Suprapubic skin (tissue), 4 donors: ENCODE measurements at regions not wholly inside any gene's neighbourhood (a gene's known extent, or its start where the extent isn't known, plus 50 kb on each side); places are given as distances from the start of the nearest gene placed in this dataset.

Source experiments
- DNase-seq, 2 donors: peaks; one replicate each; pipeline ENCODE4 v3.0.0-alpha.2; 2019; ENCODE audit warnings: low spot score in 2 of 2
- H3K27ac ChIP-seq: fragments of 200-600 bp; sonication (generic); one replicate; pipeline ENCODE4 v1.5.1; 2019
- H3K27me3 ChIP-seq: fragments of 200-600 bp; sonication (generic); one replicate; pipeline ENCODE4 v1.5.1; 2019
- H3K36me3 ChIP-seq: fragments of 200-600 bp; sonication (generic); one replicate; pipeline ENCODE4 v1.5.1; 2019
- H3K4me1 ChIP-seq: fragments of 200-600 bp; sonication (generic); one replicate; pipeline ENCODE4 v1.5.1; 2019
- H3K4me3 ChIP-seq: fragments of 200-600 bp; sonication (generic); one replicate; pipeline ENCODE4 v1.5.1; 2019; ENCODE audit warnings: mild to moderate bottlenecking
- H3K9me3 ChIP-seq: fragments of 200-600 bp; sonication (generic); one replicate; pipeline ENCODE4 v1.5.1; 2019
- CTCF ChIP-seq, 2 donors: fragments of 200-600 bp in 1 of 2; fragments of 450-650 bp in 1 of 2; sonication (generic) in 1 of 2; IDR thresholded peaks; one replicate each; pipeline ENCODE4 v1.5.1; 2016 to 2019; ENCODE audit warnings: antibody characterized with exemption in 2 of 2, mild to moderate bottlenecking in 1 of 2, moderate library complexity in 1 of 2
- EP300 ChIP-seq: sonication (generic); formaldehyde crosslinking; IDR thresholded peaks from one replicate; pipeline ENCODE4 v1.6.1; 2017; ENCODE audit warnings: antibody characterized with exemption
- POLR2A ChIP-seq, 2 donors: fragments of 450-650 bp; IDR thresholded peaks; one replicate each; pipeline ENCODE4 v1.6.1; 2017; ENCODE audit warnings: antibody characterized with exemption in 2 of 2, mild to moderate bottlenecking in 2 of 2, moderate library complexity in 2 of 2
- POLR2AphosphoS5 ChIP-seq, 3 donors: sonication (generic); formaldehyde crosslinking; IDR thresholded peaks; one replicate each; pipeline ENCODE4 v1.6.1; 2017; ENCODE audit warnings: antibody characterized with exemption in 3 of 3
- WGBS: methylation state at CpG from one replicate; pipeline ENCODE4 v1.1.5; 2018; 5-methylcytosine and 5-hydroxymethylcytosine counted together

- DNase-seq, result no peak
- Histone ChIP-seq H3K27ac (no peak overlapping the region), H3K36me3 (no peaks in the 10 kb centered on the region)
Observed at GRCh38 chr13:23960566-23961156, 63.4 kb upstream of the C1QTNF9B start.

GRCh38 chr13:23963184-23963931, 66.1 kb upstream of the C1QTNF9B start:
- Histone ChIP-seq H3K4me1 (peaks cover 3% of the 10 kb centered on the region), H3K9me3 (no peaks in the 10 kb centered on the region), H3K36me3 (no peaks in the 10 kb centered on the region), H3K27ac (no peak overlapping the region), H3K27me3 (no peaks in the 10 kb centered on the region), H3K4me3 (no peak overlapping the region)
- DNase-seq, result no peak
- TF ChIP-seq POLR2AphosphoS5 (IDR thresholded peaks at IDR 0.05) (no peak), CTCF (IDR thresholded peaks at IDR 0.05) (no peak), EP300 (no peak), POLR2A (IDR thresholded peaks at IDR 0.05) (no peak)
- whole genome bisulfite sequencing, result 89% methylated on average over 7 of the region's 7 CpGs

More at GRCh38 chr13:23960566-23961156, 63.4 kb upstream of the C1QTNF9B start:
- no peaks in the 10 kb centered on the region for H3K27me3 ChIP-seq
- peak in 1 of 2 donors; percentile 49 for TF ChIP-seq CTCF (IDR thresholded peaks at IDR 0.05)
- TF ChIP-seq POLR2AphosphoS5 (IDR thresholded peaks at IDR 0.05), result no peak
- WGBS, result 80% methylated on average over 1 of the region's 1 CpG
- no peaks in the 10 kb centered on the region for H3K9me3 ChIP-seq
- no peak overlapping the region for H3K4me3 ChIP-seq
- H3K4me1 ChIP-seq, result peaks cover 9% of the 10 kb centered on the region

- Histone ChIP-seq H3K4me1 (peaks cover 3% of the 10 kb centered on the region), H3K4me3 (no peak overlapping the region), H3K27ac (no peak overlapping the region), H3K9me3 (no peaks in the 10 kb centered on the region), H3K27me3 (no peaks in the 10 kb centered on the region), H3K36me3 (no peaks in the 10 kb centered on the region)
- WGBS, result 68% methylated on average over 2 of the region's 2 CpGs
- no peak for DNase-seq
- TF ChIP-seq POLR2A (IDR thresholded peaks at IDR 0.05) (no peak), POLR2AphosphoS5 (IDR thresholded peaks at IDR 0.05) (no peak), CTCF (IDR thresholded peaks at IDR 0.05) (no peak), EP300 (no peak)
Observed at GRCh38 chr13:23963947-23964346, 66.6 kb upstream of the C1QTNF9B start.

- H3K27ac ChIP-seq, result no peak overlapping the region
- no peaks in the 10 kb centered on the region for H3K36me3 ChIP-seq
- no peak for TF ChIP-seq POLR2A (IDR thresholded peaks at IDR 0.05)
- TF ChIP-seq CTCF (IDR thresholded peaks at IDR 0.05), result no peak
- TF ChIP-seq POLR2AphosphoS5 (IDR thresholded peaks at IDR 0.05), result no peak
- no peaks in the 10 kb centered on the region for H3K9me3 ChIP-seq
- H3K27me3 ChIP-seq, result no peaks in the 10 kb centered on the region
- DNase-seq, result no peak
- no peak overlapping the region for H3K4me3 ChIP-seq
- WGBS, result 64% methylated on average over 5 of the region's 5 CpGs
- H3K4me1 ChIP-seq, result peaks cover 3% of the 10 kb centered on the region
Observed at GRCh38 chr13:23965346-23965745, 68.0 kb upstream of the C1QTNF9B start.

- H3K9me3 ChIP-seq, result no peaks in the 10 kb centered on the region
- no peaks in the 10 kb centered on the region for H3K36me3 ChIP-seq
- peak overlapping the region; percentile 24 for H3K4me3 ChIP-seq
- no peak for TF ChIP-seq POLR2A (IDR thresholded peaks at IDR 0.05)
- peaks cover 3% of the 10 kb centered on the region for H3K4me1 ChIP-seq
- no peaks in the 10 kb centered on the region for H3K27me3 ChIP-seq
- DNase-seq, result no peak
- peak overlapping the region; percentile 13 for H3K27ac ChIP-seq
- 60% methylated on average over 6 of the region's 6 CpGs for whole genome bisulfite sequencing
Observed at GRCh38 chr13:23966221-23966690, 69.0 kb upstream of the C1QTNF9B start.
